IPS-20b (cell line): ENCODE measurements at regions not wholly inside any gene's neighbourhood (a gene's known extent, or its start where the extent isn't known, plus 50 kb on each side); places are given as distances from the start of the nearest gene placed in this dataset.
A peak's percentile ranks its signal among the peaks of the same experiment; 100 is the strongest.

Source experiments
- H3K27ac ChIP-seq: one replicate; pipeline ENCODE4 v1.5.1; 2013; ENCODE audit warnings: low read length
- H3K27me3 ChIP-seq: 2 replicates; pipeline ENCODE4 v1.6.1; 2013; ENCODE audit warnings: mild to moderate bottlenecking, low read length, inconsistent platforms; ENCODE audit not compliant: insufficient read depth
- H3K36me3 ChIP-seq: 2 replicates; pipeline ENCODE4 v1.6.1; 2013; ENCODE audit warnings: low read depth, mild to moderate bottlenecking, inconsistent platforms, low read length, moderate library complexity; ENCODE audit not compliant: insufficient read depth
- H3K4me1 ChIP-seq: 2 replicates; pipeline ENCODE4 v1.6.1; 2013; ENCODE audit warnings: mild to moderate bottlenecking, control low read depth, inconsistent platforms, low read length, moderate library complexity; ENCODE audit not compliant: insufficient read depth
- H3K4me3 ChIP-seq: 2 replicates; pipeline ENCODE4 v1.5.1; 2013; ENCODE audit warnings: mild to moderate bottlenecking, low read length, inconsistent platforms
- H3K9ac ChIP-seq: 2 replicates; pipeline ENCODE4 v1.6.1; 2013; ENCODE audit warnings: low read depth, mild to moderate bottlenecking, inconsistent platforms, low read length, moderate library complexity
- H3K9me3 ChIP-seq: 2 replicates; pipeline ENCODE4 v1.6.1; 2013; ENCODE audit warnings: mild to moderate bottlenecking, low read depth, low read length, inconsistent platforms; ENCODE audit not compliant: insufficient read depth

- Histone ChIP-seq H3K9me3 (no peaks in the 10 kb centered on the region), H3K4me1 (peaks cover 13% of the 10 kb centered on the region; the same call in 1 of the 2 replicates), H3K27me3 (no peaks in the 10 kb centered on the region), H3K27ac (no peak overlapping the region), H3K36me3 (no peaks in the 10 kb centered on the region), H3K4me3 (no peak overlapping the region), H3K9ac (no peak overlapping the region)
Observed at GRCh38 chr7:22551768-22552513, 52.0 kb upstream of the STEAP1B start.

DNA sequence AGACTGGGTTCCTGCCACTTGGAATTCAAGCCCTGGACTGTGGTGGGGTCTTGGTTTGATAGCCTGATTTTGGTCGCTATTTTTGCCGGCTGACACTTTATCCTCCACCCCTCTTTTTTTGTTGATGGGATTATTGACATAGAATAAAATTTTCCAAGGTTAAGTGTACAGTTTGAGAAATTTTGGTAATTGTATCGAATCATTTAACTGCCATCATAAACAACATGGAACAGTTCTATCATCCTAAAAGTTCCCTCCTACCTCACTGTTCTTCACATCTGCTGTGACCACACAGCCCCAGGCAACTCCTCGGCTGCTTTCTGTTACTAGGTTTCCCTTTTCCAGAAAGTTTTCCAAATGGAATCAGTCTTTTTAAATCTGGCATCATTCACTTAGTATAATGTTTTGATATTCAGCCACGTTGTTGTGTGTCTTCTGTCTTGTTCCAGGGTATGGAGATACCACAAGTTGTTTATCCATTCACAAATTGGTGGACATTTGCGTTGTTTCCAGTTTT lies 50.6 kb upstream of the STEAP1B start:
- Histone ChIP-seq H3K4me3 (peak overlapping the region; percentile 91; the same call in 1 of the 2 replicates), H3K9me3 (no peaks in the 10 kb centered on the region), H3K27me3 (no peaks in the 10 kb centered on the region), H3K27ac (no peak overlapping the region), H3K36me3 (no peaks in the 10 kb centered on the region), H3K4me1 (peaks cover 9% of the 10 kb centered on the region; the same call in 1 of the 2 replicates), H3K9ac (no peak overlapping the region)

DNA sequence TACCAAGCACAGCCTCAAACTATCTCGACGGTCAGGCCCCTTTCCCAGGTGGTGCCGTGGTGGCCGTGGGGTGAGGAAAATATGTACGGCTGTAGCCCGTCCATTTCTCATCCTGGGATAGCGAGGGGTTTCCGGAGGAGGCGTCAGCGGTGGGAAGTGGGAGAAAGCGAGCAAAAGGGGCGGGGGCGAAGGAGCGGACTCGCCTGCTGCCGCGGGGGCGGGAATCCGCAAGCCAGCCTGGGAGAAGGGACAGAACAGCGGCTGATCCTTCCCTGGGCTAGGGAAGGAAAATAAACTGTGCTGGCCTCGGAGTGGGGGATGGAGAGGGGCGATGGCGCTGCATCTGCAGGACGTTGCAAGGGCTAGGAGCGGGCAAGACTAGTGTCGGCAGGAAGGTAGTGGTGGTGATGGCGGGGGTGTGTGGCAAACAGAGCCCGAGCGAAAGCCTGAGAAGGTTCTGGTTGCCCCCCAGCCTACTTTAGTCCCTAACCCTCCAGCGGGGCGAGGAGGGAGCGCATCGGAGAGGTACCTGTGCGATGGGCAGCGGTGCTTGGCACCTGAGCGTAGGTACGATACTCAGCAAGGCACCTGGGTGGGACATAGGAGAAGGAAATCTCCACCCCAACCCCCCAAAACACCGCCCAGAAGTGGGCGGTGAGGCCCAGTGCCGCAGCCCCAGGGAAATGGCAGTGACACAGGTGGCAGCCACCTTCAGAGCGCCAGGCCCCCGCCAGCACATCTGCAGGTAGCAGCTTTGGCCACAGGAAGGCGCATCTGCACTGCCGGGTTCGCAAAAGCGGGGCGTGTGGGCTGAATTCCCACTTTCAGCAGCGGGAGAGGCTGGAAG lies 49.9 kb upstream of the STEAP1B start:
- H3K4me3 ChIP-seq: peak overlapping the region; percentile 91
- H3K9ac ChIP-seq: peak overlapping the region; percentile 85; the same call in 1 of the 2 replicates

More for the DNA sequence above, 49.9 kb upstream of the STEAP1B start:
- no peaks in the 10 kb centered on the region for H3K36me3 ChIP-seq
- no peaks in the 10 kb centered on the region for H3K27me3 ChIP-seq
- H3K9me3 ChIP-seq: no peaks in the 10 kb centered on the region
- H3K27ac ChIP-seq: peak overlapping the region; percentile 52
- H3K4me1 ChIP-seq: peaks cover 9% of the 10 kb centered on the region; the same call in 1 of the 2 replicates
